Activated gamma-delta T cell treated with anti-CD3 and anti-CD28 coated beads, Interleukin-2, amount 50 U/mL, for 16 hours (primary cell): ENCODE measurements at regions not wholly inside any gene's neighbourhood (a gene's known extent, or its start where the extent isn't known, plus 50 kb on each side); places are given as distances from the start of the nearest gene placed in this dataset.
"Not testable (repeated sequence)": the region's sequence is repeated elsewhere in the genome, so short reads cannot be mapped to it uniquely, and the experiment has no call there.

Experiments
- DNase-seq: peaks from one replicate; pipeline ENCODE4 v3.0.0-alpha.2; 2020; ENCODE audit warnings: low read depth

DNA sequence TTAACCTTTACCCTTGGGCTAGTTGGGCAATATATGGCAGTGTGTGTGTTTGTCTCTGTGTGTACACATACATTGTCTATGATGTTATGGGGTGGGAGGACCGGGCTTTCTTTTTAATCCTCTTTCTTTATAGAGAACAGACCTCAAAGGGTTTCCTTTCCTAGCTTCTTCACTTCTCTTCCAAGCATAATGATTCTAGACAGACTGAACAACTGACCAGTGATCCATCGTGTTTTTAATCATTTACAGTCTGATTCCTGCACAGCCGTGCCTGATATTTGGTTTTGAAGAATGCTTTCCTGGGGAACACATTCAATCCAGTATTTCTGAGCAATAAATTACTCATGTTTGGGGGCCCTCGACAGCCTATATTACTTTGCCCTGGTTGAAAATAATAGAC, 481.1 kb upstream of the DCN start:
- no peak for DNase-seq

DNA sequence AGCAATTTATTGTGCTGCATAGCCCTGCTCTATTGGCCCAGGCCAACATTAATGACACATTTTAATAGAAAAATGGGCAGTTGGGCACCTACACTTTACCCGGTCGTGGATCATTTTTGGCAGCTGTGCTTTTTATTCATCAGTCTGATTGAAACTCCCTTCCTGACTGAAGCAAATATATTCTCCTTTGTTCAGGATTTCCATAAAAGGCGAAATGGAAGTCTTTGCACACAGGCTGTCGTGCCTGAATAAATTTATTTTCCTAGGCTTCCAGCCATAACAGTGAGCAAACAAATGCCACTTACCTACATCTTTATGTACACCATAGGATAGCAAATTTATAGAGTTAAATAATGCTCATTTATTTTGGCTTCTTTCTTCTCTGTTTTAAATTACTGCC, 480.7 kb upstream of the DCN start:
- no peak for DNase-seq

DNA sequence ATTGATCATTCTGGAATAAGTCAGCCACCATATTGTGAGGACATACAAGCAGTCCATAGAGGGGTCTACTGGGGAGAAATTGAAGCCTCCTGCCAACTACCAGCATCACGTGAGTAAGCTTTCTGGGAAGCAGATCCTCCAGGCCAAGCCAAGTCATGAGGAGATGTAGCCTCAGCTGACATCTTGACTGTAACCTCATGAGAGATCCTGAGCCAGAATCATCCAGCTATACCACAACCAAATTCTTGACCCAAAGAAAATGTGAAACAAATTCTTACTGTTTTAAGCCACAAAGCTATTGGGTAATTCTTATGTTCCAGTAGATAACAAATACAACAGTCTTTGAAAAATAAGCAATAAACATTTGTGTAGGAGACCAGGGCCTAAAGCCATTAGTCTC, 479.4 kb upstream of the DCN start:
- no peak for DNase-seq

DNA sequence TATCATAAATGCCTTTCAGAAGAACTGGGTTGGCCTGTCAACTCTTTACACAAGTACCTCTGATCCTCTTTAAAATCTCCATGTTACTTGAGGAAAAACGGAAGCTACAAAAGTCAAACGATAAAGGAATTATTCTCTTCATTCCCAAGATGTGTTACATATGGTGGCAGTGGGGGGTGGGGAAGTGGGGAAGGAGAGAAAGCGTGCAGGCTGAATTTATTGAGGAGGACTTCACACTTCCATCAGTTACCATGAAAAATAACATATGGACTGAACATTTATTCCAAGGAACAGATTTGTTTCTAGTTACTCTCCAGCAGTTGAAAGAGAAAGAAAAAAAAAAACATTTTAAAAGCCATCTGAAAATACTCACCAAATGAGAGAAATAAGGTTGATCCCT, 474.4 kb upstream of the DCN start:
- DNase-seq: no peak

- DNase-seq: no peak
These were observed 473.3 kb upstream of the DCN start for GRCh38 chr12:91655966-91656365.

DNA sequence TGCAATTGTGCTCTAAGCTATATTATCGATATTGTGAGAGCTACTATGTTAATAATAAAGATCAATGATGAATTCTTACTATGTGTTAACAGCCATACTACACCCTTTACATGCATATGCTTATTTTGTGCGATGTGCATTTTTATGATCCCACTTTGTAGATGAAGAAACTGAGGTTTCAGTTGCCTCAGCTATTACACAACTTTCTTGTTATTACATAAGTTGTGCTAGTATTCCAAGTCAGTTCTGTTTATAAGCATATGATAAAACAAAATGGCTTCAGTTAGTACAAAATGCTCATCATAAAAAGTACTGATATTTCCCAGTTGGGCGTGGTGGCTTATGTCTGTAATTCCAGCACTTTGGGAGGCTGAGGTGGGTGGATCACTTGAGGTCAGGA, 471.5 kb upstream of the DCN start:
- no peak for DNase-seq

GRCh38 chr12:91651728-91652127, 469.1 kb upstream of the DCN start:
- DNase-seq: no peak

- DNase-seq: no peak
These were observed 461.1 kb upstream of the DCN start for GRCh38 chr12:91643763-91644162.

GRCh38 chr12:91640021-91640420, 457.4 kb upstream of the DCN start:
- DNase-seq: no peak

GRCh38 chr12:91639327-91639726, 456.7 kb upstream of the DCN start:
- no peak for DNase-seq

DNA sequence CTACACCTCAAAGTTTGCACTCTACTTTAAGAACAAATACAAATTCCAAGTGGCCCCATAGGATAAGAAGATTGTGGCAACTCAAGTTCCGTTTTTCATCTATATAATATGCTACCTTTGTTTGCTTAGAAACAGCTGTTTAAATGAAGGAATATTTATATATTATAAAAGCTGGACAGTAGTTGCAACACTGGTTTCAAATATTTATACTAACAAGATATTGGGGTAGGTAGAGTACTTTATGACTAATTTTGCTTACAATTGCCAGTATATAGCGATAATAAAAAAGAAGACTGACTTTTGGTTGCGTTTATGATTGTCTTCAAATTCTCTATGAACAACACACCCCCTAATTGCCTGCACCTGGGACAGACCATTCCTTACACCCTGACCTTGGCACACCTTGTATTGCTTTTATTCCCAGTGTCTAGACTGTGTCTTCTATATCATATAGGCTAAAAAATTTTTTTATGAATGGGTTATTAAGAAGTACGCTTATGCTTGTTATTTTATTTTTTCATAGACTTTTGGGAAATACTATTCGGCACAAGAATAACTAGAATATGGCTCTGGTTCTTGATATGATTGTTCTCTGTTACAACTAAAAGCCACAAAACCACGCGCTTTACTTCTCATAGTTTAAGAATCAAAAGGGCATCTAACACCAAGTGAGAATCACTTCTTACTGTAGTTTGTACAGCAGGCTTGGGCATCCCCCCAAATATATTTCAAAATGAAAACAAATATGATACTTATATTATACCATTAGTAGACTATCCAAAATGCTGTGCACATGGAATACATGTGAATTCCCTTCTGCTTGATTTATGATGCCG, 455.4 kb upstream of the DCN start:
- no peak for DNase-seq

DNA sequence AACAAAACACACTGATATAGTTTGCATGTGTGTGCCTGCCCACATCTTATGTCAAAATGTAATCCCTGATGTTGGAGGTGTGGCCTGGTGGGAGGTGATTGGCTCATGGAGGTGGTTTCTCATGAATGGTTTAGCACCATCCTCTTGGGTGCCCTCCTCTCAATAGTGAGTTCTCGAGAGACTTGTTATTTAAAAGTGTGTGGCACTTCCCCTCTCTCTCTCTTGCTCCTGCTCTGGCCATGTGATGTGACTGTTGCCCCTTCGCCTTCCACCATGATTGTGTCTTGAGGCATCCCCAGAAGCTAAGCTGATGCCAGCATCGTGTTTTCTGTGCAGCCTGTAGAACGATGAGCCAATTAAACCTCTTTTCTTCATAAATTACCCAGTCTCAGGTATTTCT, 454.1 kb upstream of the DCN start:
- DNase-seq: no peak

DNA sequence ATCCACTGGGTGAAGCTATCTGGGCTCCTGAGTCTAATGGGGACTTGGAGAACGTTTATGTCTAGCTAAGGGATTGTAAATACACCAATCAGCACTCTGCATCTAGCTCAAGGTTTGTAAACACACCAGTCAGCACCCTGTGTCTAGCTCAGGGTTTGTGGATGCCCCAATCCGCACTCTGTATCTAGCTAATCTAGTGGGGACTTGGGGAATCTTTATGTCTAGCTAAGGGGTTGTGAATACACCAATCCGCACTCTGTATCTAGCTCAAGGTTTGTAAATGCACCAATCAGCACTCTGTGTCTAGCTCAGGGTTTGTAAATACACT, 451.7 kb upstream of the DCN start:
- DNase-seq: not testable (repeated sequence)

GRCh38 chr12:91633734-91634357, 451.2 kb upstream of the DCN start:
- no peak for DNase-seq

DNA sequence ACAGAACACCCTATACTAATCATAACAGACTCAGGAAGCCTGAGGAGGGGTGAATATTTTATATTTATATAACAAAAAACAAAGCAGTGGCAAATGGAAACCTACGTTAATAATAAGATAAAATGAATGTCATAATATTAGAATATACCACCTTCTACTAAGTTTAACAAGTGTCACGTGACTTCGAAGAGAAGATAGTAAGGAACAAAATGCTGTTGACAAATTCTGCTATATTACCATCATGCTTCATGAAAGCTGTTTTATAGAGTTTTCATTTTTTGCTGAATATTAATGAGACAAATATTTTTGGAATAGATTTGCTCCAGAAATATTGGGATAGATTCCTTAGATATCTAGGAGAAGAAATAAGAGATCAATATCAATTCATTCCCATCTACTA, 450.6 kb upstream of the DCN start:
- DNase-seq: no peak

GRCh38 chr12:91632042-91632786, 449.6 kb upstream of the DCN start:
- no peak for DNase-seq

DNA sequence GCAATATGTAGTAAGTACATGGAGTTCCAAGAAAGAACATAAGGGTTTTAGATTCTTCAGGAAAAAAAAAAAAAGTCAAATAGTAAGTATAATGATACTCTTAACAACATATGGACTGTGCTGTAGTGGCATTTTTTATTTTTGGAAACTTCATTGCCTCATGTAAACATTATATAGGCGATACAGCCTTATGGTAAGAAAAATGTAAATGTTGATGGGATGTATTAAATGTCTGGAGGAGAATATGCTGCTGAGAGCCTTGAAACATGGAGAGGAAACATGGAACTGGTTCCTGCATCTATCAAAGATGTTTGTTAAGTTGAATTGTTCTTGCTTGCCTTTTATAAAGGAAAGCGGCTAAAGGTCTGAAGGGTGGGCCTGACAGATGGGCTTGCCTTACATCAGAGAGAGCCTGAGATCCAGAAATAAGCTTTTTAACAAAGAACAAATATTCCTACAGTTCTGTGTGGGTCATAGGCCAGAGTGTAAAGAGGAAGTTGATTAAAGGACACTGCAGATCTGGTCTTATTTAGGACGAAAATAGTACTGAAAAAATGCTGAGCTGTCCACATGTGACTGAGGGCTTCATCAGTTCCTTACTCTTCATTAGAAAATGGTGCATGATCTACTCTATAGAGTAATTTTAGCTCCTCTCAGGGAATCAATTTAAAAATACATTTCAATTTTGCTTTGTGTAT, 448.1 kb upstream of the DCN start:
- no peak for DNase-seq

DNA sequence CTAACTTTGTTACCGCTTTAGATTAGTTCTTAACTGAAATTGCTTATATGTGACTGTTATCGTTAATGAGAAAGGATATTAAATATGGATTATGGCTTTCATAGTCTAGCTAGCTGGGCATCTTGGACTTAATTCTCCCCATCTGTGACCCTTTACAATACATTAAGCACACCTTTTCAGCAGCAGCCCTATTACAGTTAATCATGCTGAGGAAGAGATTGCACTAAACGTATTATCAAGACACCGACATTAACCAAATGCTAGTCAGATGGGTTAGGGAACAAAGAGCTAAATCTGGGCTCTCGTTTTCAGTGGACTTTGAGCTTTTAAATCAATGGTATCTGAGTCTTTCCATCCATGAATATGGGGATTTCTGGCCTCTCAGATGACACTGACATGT, 447.5 kb upstream of the DCN start:
- no peak for DNase-seq

GRCh38 chr12:91629440-91629839, 446.8 kb upstream of the DCN start:
- DNase-seq: no peak

GRCh38 chr12:91628656-91629055, 446.0 kb upstream of the DCN start:
- no peak for DNase-seq

DNA sequence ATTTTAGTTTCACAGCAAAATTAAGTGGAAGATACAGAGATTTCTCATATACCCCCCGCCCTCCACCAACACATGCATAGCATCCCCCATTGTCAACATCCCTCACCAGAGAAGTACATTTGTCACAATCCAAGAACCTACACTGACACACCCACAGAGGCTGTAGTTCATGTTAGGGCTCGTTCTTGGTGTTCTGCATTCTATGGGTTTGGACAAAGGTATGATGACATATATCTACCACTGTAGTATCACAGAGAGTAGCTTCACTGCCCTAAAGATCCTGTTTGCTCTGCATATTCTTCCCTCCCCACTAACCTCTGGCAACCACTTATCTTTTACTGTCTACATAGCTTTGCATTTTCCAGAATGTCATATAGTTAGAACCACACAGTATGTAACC, 444.6 kb upstream of the DCN start:
- DNase-seq: no peak

DNA sequence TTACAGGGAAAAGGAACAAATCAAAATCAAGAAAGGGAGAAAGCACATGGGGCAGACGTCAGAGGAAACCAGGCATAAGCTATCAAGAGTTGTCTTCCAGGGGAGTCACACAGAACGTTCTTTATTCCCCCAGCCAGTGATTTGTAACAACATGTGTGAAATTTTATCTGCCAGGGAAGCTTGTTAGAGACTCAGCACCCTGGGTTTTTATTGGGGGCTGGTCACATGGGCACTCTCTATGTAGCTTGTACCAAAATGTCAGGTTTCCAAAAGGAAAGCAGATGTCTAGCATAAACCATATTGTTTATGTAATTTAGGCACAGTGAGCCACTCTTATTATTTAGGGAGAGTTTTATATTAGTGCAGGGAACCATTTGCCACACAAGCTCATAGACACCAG, 440.4 kb upstream of the DCN start:
- no peak for DNase-seq

DNA sequence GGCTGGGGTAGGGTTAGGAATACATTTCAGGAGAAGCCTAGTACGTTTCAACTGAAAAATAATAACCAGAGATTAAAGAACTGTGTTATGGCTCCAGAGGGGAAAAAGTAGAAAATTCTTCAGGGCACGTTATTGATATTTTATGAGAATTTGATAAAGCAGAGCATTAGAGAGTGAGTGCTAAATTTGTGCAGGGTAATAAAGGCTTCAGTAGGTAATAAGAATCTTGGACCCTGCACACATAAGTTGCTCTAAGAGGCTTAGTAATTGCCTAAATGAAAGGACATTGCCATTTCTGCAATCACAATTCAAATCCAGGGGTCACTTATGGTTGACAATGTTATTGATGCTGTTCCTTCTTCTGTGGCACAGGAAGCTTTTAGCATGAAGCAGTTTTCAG, 439.4 kb upstream of the DCN start:
- no peak for DNase-seq
